Smooth muscle cell (in vitro differentiated cells): ENCODE measurements at regions not wholly inside any gene's neighbourhood (a gene's known extent, or its start where the extent isn't known, plus 50 kb on each side); places are given as distances from the start of the nearest gene placed in this dataset.

Source experiments
- DNase-seq: peaks from one replicate; lab custom pipeline; 2025; ENCODE audit not compliant: unreplicated experiment; lab: John Stamatoyannopoulos, UW
- H2AFZ ChIP-seq: fragments of 200-600 bp; sonication (generic); 2 replicates; pipeline ENCODE4 v1.6.0; 2016; ENCODE audit warnings: antibody characterized with exemption, low read depth, mild to moderate bottlenecking
- H3F3A ChIP-seq: fragments of 200-600 bp; sonication (generic); 2 replicates; pipeline ENCODE4 v1.6.0; 2017; ENCODE audit warnings: antibody characterized with exemption, low read depth
- H3K27ac ChIP-seq: fragments of 200-600 bp; sonication (generic); 2 replicates; pipeline ENCODE4 v1.5.1; 2016; ENCODE audit warnings: low read depth, mild to moderate bottlenecking
- H3K27me3 ChIP-seq: fragments of 200-600 bp; sonication (generic); 2 replicates; pipeline ENCODE4 v1.6.1; 2016; ENCODE audit warnings: low read depth, mild to moderate bottlenecking
- H3K36me3 ChIP-seq: fragments of 200-600 bp; sonication (generic); 2 replicates; pipeline ENCODE4 v1.5.1; 2016; ENCODE audit warnings: low read depth
- H3K4me1 ChIP-seq: fragments of 200-600 bp; sonication (generic); 2 replicates; pipeline ENCODE4 v1.5.1; 2016; ENCODE audit warnings: low read depth
- H3K4me2 ChIP-seq: fragments of 200-600 bp; sonication (generic); 2 replicates; pipeline ENCODE4 v1.6.0; 2016; ENCODE audit warnings: mild to moderate bottlenecking
- H3K4me3 ChIP-seq: fragments of 200-600 bp; sonication (generic); 2 replicates; pipeline ENCODE4 v1.5.1; 2016; ENCODE audit warnings: mild to moderate bottlenecking
- H3K79me2 ChIP-seq: fragments of 200-600 bp; sonication (generic); 2 replicates; pipeline ENCODE4 v1.6.0; 2016; ENCODE audit warnings: low read depth, mild to moderate bottlenecking
- H3K9ac ChIP-seq: fragments of 200-600 bp; sonication (generic); 2 replicates; pipeline ENCODE4 v1.6.0; 2016; ENCODE audit warnings: low read depth
- H3K9me3 ChIP-seq: fragments of 200-600 bp; sonication (generic); replicated peaks from 2 replicates; pipeline ENCODE4 v1.5.1; 2016; ENCODE audit warnings: low read depth
- H4K20me1 ChIP-seq: fragments of 200-600 bp; sonication (generic); 2 replicates; pipeline ENCODE4 v1.6.0; 2016; ENCODE audit warnings: low read depth
- CTCF ChIP-seq: fragments of 200-600 bp; sonication (generic); IDR thresholded peaks from 2 replicates; pipeline ENCODE4 v1.5.1; 2017; ENCODE audit warnings: borderline replicate concordance, mild to moderate bottlenecking, antibody characterized with exemption; ENCODE audit not compliant: insufficient read depth, poor library complexity, severe bottlenecking
- WGBS: methylation state at CpG from one replicate; pipeline ENCODE4 v1.1.7; 2016; ENCODE audit warnings: low lambda C conversion rate; 5-methylcytosine and 5-hydroxymethylcytosine counted together

GRCh38 chr10:36488579-36488978 is 636.8 kb upstream of the ANKRD30A start:
- Histone ChIP-seq H3K4me1 (peaks cover 3% of the 10 kb centered on the region), H3K9me3 (no peaks in the 10 kb centered on the region), H3K79me2 (no peaks in the 10 kb centered on the region), H2AFZ (no peak overlapping the region), H3K27me3 (no peaks in the 10 kb centered on the region), H3K4me2 (no peak overlapping the region), H3F3A (peaks cover 4% of the 10 kb centered on the region), H3K9ac (no peak overlapping the region), H3K4me3 (no peak overlapping the region), H4K20me1 (no peaks in the 10 kb centered on the region), H3K36me3 (no peaks in the 10 kb centered on the region), H3K27ac (no peak overlapping the region)
- WGBS = 85% methylated on average over 4 of the region's 4 CpGs
- no peak for DNase-seq
- no peak for TF ChIP-seq CTCF

- no peak for DNase-seq
- Histone ChIP-seq H3F3A (no peaks in the 10 kb centered on the region), H3K9me3 (no peaks in the 10 kb centered on the region), H2AFZ (no peak overlapping the region), H3K27ac (no peak overlapping the region), H3K36me3 (no peaks in the 10 kb centered on the region), H3K27me3 (no peaks in the 10 kb centered on the region), H3K9ac (no peak overlapping the region), H3K79me2 (no peaks in the 10 kb centered on the region), H3K4me3 (no peak overlapping the region), H4K20me1 (no peaks in the 10 kb centered on the region), H3K4me1 (no peaks in the 10 kb centered on the region), H3K4me2 (no peak overlapping the region)
- TF ChIP-seq CTCF = no peak
Observed at GRCh38 chr10:36479073-36479472, 646.3 kb upstream of the ANKRD30A start.

- H3K4me1 ChIP-seq = no peaks in the 10 kb centered on the region
- no peak overlapping the region for H2AFZ ChIP-seq
- H3K27me3 ChIP-seq = no peaks in the 10 kb centered on the region
- H3K4me3 ChIP-seq = no peak overlapping the region
- H3K4me2 ChIP-seq = no peak overlapping the region
- DNase-seq = no peak
- no peak overlapping the region for H3K9ac ChIP-seq
- H3K79me2 ChIP-seq = no peaks in the 10 kb centered on the region
- TF ChIP-seq CTCF = no peak
- no peaks in the 10 kb centered on the region for H3K9me3 ChIP-seq
- no peaks in the 10 kb centered on the region for H4K20me1 ChIP-seq
- 94% methylated on average over 5 of the region's 5 CpGs for WGBS
- H3K27ac ChIP-seq = no peak overlapping the region
- H3F3A ChIP-seq = no peaks in the 10 kb centered on the region
- no peaks in the 10 kb centered on the region for H3K36me3 ChIP-seq
Observed at GRCh38 chr10:36476399-36476798, 649.0 kb upstream of the ANKRD30A start.

DNA sequence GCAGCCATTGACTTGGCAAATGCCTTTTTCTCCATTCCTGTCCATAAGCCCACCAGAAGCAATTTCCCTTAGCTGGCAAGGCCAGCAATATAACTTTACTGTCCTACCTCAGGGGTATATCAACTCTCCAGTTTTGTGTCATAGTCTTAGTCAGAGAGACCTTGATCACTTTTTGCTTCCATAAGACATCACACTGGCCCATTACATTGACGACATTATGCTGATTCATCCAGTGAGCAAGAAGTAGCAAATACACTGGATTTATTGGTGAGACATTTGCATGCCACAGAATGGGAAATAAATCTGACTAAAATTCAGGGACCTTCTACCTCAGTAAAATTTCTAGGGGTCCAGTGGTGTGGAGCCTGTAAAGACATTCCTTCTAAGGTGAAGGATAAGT is 649.7 kb upstream of the ANKRD30A start:
- Histone ChIP-seq H4K20me1 (no peaks in the 10 kb centered on the region), H3K4me3 (no peak overlapping the region), H2AFZ (no peak overlapping the region), H3F3A (no peaks in the 10 kb centered on the region), H3K36me3 (no peaks in the 10 kb centered on the region), H3K27ac (no peak overlapping the region), H3K4me2 (no peak overlapping the region), H3K9ac (no peak overlapping the region), H3K4me1 (no peaks in the 10 kb centered on the region), H3K27me3 (no peaks in the 10 kb centered on the region), H3K79me2 (no peaks in the 10 kb centered on the region), H3K9me3 (no peaks in the 10 kb centered on the region)
- no peak for DNase-seq
- WGBS = 80% methylated on average over 1 of the region's 1 CpG
- no peak for TF ChIP-seq CTCF
